ENCODE measurements at regions not wholly inside any gene's neighbourhood (a gene's known extent, or its start where the extent isn't known, plus 50 kb on each side); places are given as distances from the start of the nearest gene placed in this dataset.

DNA sequence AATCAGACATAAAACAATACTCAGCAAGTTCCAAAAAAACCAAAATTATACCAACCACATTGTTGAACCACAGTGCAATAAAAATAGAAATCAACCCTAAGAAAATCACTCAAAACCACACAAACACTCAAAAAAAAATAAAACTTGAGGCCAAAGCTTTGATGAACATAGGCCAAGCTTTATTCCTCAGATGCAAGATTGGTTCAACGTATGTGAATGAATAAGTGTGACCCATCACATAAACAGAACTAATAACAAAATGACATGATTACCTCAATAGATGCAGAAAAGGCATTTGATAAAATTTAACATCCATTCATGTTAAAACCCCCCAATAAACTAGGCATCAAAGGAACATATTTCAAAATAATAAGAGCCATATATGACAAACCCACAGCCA, 506.1 kb upstream of the FZD8 start:
- Histone ChIP-seq H3K79me2 (ENCODE audit: insufficient read depth, low read length) (no peaks in the 10 kb centered on the region), H3F3A (ENCODE audit: low read depth) (no peaks in the 10 kb centered on the region), H3K4me1 (ENCODE audit: insufficient read depth, low read length, poor library complexity, severe bottlenecking) (no peaks in the 10 kb centered on the region), H3K4me3 (ENCODE audit: low read length, poor library complexity, severe bottlenecking) (no peak overlapping the region), H3K9me2 (replicated peaks; ENCODE audit: low read depth, low read length) (no peaks in the 10 kb centered on the region), H3K9me3 (ENCODE audit: insufficient read depth, low read depth, low read length) (no peaks in the 10 kb centered on the region), H3K4me2 (ENCODE audit: low read depth, low read length, poor library complexity, severe bottlenecking) (no peak overlapping the region), H3K36me3 (ENCODE audit: insufficient read depth, low read length) (no peaks in the 10 kb centered on the region), H2AFZ (ENCODE audit: low read length) (no peak overlapping the region), H3K9ac (ENCODE audit: low read depth, low read length, poor library complexity, severe bottlenecking) (no peak overlapping the region), H3K27me3 (ENCODE audit: insufficient read depth, low read length, poor library complexity, severe bottlenecking) (no peaks in the 10 kb centered on the region), H4K20me1 (ENCODE audit: insufficient read depth, low read length, poor library complexity, severe bottlenecking) (no peaks in the 10 kb centered on the region)
- TF ChIP-seq, protein P1, sequence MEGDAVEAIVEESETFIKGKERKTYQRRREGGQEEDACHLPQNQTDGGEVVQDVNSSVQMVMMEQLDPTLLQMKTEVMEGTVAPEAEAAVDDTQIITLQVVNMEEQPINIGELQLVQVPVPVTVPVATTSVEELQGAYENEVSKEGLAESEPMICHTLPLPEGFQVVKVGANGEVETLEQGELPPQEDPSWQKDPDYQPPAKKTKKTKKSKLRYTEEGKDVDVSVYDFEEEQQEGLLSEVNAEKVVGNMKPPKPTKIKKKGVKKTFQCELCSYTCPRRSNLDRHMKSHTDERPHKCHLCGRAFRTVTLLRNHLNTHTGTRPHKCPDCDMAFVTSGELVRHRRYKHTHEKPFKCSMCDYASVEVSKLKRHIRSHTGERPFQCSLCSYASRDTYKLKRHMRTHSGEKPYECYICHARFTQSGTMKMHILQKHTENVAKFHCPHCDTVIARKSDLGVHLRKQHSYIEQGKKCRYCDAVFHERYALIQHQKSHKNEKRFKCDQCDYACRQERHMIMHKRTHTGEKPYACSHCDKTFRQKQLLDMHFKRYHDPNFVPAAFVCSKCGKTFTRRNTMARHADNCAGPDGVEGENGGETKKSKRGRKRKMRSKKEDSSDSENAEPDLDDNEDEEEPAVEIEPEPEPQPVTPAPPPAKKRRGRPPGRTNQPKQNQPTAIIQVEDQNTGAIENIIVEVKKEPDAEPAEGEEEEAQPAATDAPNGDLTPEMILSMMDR (conservative IDR thresholded peaks at IDR 0.05; ENCODE audit: low read length): no peak
- no peak for TF ChIP-seq EZH2phosphoT487 (IDR thresholded peaks at IDR 0.05; ENCODE audit: borderline replicate concordance)

DNA sequence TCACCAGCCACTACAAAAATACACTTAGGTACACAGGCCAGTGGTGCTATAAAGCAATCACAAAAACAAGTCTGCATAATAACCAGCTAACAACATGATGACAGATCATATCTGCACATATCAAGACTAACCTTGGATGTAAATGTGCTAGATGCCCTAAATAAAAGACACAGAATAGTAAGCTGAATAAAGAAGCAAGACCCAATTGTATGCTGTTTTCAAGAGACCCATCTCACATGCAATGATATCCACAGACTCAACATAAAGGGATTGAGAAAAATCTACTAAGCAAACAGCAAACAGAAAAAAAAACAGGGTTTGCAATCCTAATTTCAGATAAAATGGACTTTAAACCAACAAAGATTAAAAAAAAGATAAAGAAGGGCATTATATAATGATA, 505.4 kb upstream of the FZD8 start:
- Histone ChIP-seq H3K9me2 (replicated peaks; ENCODE audit: low read depth, low read length) (no peaks in the 10 kb centered on the region), H4K20me1 (ENCODE audit: insufficient read depth, low read length, poor library complexity, severe bottlenecking) (no peaks in the 10 kb centered on the region), H3K9me3 (ENCODE audit: insufficient read depth, low read depth, low read length) (no peaks in the 10 kb centered on the region), H3K4me3 (ENCODE audit: low read length, poor library complexity, severe bottlenecking) (no peak overlapping the region), H2AFZ (ENCODE audit: low read length) (no peak overlapping the region), H3K36me3 (ENCODE audit: insufficient read depth, low read length) (no peaks in the 10 kb centered on the region), H3F3A (ENCODE audit: low read depth) (no peaks in the 10 kb centered on the region), H3K79me2 (ENCODE audit: insufficient read depth, low read length) (no peaks in the 10 kb centered on the region), H3K4me1 (ENCODE audit: insufficient read depth, low read length, poor library complexity, severe bottlenecking) (no peaks in the 10 kb centered on the region), H3K4me2 (ENCODE audit: low read depth, low read length, poor library complexity, severe bottlenecking) (no peak overlapping the region), H3K27me3 (ENCODE audit: insufficient read depth, low read length, poor library complexity, severe bottlenecking) (no peaks in the 10 kb centered on the region), H3K9ac (ENCODE audit: low read depth, low read length, poor library complexity, severe bottlenecking) (no peak overlapping the region)
- TF ChIP-seq, protein P1 (conservative IDR thresholded peaks at IDR 0.05; ENCODE audit: low read length): no peak
- TF ChIP-seq EZH2phosphoT487 (IDR thresholded peaks at IDR 0.05; ENCODE audit: borderline replicate concordance): no peak

DNA sequence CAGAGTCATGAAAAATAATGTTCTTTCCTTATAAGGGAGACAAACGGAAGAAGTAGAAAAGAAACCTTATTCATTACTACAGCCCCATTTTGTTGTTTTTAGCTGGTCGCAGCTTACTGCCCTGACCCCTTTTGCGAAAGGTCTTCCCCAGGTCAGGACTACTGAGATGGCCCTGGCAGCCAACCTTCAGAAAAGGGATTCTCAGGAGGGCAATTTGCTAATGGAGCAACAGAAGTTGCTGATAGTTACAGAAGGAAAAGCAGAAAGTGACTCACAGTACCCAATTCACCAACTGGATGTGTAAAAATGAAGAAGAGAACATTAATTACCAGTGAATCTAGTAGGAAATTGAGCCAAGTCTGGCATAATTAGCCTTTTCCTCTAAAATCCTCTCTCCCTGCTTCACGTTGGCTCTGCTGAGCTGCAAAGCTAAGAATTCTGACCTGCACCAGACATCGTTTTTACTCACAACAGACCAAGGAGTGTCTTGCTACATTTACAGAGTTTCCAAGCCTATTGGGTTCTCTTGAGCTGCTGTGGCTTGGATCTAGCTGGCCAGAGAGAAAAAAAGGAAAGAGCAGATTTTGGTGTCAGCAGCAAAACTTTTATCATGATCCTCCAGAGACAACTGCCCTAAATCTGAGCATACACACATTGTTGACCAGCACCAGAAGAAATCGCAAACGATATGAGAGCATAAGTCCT, 499.9 kb upstream of the FZD8 start:
- H4K20me1 ChIP-seq (ENCODE audit: insufficient read depth, low read length, poor library complexity, severe bottlenecking): no peaks in the 10 kb centered on the region
- H3F3A ChIP-seq (ENCODE audit: low read depth): no peaks in the 10 kb centered on the region
- no peaks in the 10 kb centered on the region for H3K9me2 ChIP-seq (replicated peaks; ENCODE audit: low read depth, low read length)
- H2AFZ ChIP-seq (ENCODE audit: low read length): no peak overlapping the region
- no peaks in the 10 kb centered on the region for H3K79me2 ChIP-seq (ENCODE audit: insufficient read depth, low read length)
- no peak overlapping the region for H3K9ac ChIP-seq (ENCODE audit: low read depth, low read length, poor library complexity, severe bottlenecking)
- H3K36me3 ChIP-seq (ENCODE audit: insufficient read depth, low read length): no peaks in the 10 kb centered on the region
- H3K27me3 ChIP-seq (ENCODE audit: insufficient read depth, low read length, poor library complexity, severe bottlenecking): no peaks in the 10 kb centered on the region
- H3K9me3 ChIP-seq (ENCODE audit: insufficient read depth, low read depth, low read length): no peaks in the 10 kb centered on the region; the same call in 1 of the 2 replicates
- H3K4me3 ChIP-seq (ENCODE audit: low read length, poor library complexity, severe bottlenecking): no peak overlapping the region
- TF ChIP-seq, protein P1 (conservative IDR thresholded peaks at IDR 0.05; ENCODE audit: low read length): no peak
- TF ChIP-seq EZH2phosphoT487 (IDR thresholded peaks at IDR 0.05; ENCODE audit: borderline replicate concordance): no peak
- no peaks in the 10 kb centered on the region for H3K4me1 ChIP-seq (ENCODE audit: insufficient read depth, low read length, poor library complexity, severe bottlenecking)
- H3K4me2 ChIP-seq (ENCODE audit: low read depth, low read length, poor library complexity, severe bottlenecking): no peak overlapping the region

Measured in Loucy (cell line).